ENCODE measurements at regions not wholly inside any gene's neighbourhood (a gene's known extent, or its start where the extent isn't known, plus 50 kb on each side); places are given as distances from the start of the nearest gene placed in this dataset.

DNA sequence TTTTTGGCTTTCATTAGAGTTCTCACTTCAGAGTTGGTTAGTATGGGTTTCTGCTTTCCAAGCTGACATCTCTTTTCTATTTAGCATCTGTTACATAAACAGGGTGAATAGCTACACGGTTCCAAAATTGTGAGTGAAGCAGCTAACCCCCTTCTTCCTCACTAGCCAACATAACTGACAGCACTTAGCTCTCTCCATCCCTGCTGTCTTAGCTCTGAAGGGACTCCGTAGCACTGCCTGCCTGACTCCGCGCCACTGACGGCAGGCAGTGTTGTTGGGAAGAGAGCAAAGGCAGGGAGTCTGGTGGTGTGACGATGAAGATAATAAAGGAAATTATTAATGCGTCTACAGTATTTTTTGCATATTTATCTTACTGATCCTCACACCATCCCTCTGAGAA lies 247.0 kb downstream of the PTBP2 start:
- TF ChIP-seq, protein P1, sequence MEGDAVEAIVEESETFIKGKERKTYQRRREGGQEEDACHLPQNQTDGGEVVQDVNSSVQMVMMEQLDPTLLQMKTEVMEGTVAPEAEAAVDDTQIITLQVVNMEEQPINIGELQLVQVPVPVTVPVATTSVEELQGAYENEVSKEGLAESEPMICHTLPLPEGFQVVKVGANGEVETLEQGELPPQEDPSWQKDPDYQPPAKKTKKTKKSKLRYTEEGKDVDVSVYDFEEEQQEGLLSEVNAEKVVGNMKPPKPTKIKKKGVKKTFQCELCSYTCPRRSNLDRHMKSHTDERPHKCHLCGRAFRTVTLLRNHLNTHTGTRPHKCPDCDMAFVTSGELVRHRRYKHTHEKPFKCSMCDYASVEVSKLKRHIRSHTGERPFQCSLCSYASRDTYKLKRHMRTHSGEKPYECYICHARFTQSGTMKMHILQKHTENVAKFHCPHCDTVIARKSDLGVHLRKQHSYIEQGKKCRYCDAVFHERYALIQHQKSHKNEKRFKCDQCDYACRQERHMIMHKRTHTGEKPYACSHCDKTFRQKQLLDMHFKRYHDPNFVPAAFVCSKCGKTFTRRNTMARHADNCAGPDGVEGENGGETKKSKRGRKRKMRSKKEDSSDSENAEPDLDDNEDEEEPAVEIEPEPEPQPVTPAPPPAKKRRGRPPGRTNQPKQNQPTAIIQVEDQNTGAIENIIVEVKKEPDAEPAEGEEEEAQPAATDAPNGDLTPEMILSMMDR (IDR thresholded peaks at IDR 0.05): no peak
- TF ChIP-seq POLR2A (IDR thresholded peaks at IDR 0.05): no peak
